ENCODE measurements at regions not wholly inside any gene's neighbourhood (a gene's known extent, or its start where the extent isn't known, plus 50 kb on each side); places are given as distances from the start of the nearest gene placed in this dataset.

DNA sequence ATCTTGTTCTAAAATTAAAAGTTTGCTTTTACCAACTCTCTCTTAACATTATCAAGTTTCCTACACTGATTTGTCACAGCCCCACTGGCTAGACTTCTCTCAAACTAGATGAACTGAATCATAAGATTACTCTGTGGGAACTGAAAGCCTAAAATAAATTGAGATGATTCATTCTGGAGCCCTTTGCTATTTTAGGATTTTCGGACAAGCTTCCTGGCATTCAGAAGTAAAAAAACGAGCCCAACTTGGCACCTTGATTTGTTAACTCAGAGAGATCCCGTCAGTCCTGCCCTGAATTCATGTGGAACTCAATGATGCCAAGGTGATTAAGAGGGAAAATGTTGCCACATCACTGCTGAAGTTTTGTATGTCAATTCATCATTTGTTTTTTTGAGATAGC is 122.0 kb upstream of the NRSN1 start:
- Histone ChIP-seq H3K27me3 (ENCODE audit: control insufficient read depth in 3 of 3, insufficient read depth in 3 of 3, low read length in 2 of 3) (no peaks in the 10 kb centered on the region), H3K4me3 (no peak overlapping the region), H3K36me3 (ENCODE audit: control insufficient read depth in 4 of 4, insufficient read depth in 4 of 4, low read length in 4 of 4) (no peaks in the 10 kb centered on the region), H3K27ac (ENCODE audit: low read depth in 1 of 2, low read length in 1 of 2) (no peak overlapping the region), H3K9ac (ENCODE audit: insufficient read depth in 1 of 2, low read length in 2 of 2) (no peak overlapping the region), H3K4me1 (ENCODE audit: control insufficient read depth in 5 of 5, insufficient read depth in 5 of 5, low read length in 5 of 5) (peaks cover 0 to 2% (median 0%) of the 10 kb centered on the region in 5 donors), H3K9me3 (ENCODE audit: control insufficient read depth in 4 of 4, insufficient read depth in 3 of 4, low read length in 3 of 4) (no peaks in the 10 kb centered on the region)
- ATAC-seq (ENCODE audit: insufficient read depth, low FRiP score) (peak; percentile 66), DNase-seq (no peak)
- WGBS, 2 donors = 29 to 57% methylated on average over 3 of the region's 3 CpGs
- TF ChIP-seq, protein P1, sequence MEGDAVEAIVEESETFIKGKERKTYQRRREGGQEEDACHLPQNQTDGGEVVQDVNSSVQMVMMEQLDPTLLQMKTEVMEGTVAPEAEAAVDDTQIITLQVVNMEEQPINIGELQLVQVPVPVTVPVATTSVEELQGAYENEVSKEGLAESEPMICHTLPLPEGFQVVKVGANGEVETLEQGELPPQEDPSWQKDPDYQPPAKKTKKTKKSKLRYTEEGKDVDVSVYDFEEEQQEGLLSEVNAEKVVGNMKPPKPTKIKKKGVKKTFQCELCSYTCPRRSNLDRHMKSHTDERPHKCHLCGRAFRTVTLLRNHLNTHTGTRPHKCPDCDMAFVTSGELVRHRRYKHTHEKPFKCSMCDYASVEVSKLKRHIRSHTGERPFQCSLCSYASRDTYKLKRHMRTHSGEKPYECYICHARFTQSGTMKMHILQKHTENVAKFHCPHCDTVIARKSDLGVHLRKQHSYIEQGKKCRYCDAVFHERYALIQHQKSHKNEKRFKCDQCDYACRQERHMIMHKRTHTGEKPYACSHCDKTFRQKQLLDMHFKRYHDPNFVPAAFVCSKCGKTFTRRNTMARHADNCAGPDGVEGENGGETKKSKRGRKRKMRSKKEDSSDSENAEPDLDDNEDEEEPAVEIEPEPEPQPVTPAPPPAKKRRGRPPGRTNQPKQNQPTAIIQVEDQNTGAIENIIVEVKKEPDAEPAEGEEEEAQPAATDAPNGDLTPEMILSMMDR (IDR thresholded peaks at IDR 0.05; ENCODE audit: control extremely low read depth, extremely low read depth) = no peak

DNA sequence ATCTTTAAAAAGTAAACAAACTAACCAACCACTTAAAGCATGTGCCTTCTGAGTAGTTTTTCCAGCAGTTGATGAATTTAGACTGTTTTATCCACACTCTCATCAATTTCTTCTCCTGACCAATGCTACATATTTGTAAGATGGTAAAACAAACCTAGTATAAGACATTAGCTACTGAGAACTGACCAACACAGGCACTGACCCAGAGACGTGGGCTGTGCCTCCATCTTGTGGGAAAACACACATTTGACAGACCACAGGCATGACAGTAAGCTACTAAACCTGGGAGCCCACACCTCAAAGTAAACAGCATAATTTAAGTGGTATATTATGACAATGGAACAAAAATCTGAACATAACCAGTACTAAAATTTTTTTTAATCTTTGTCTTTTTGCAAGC is 121.4 kb upstream of the NRSN1 start:
- Histone ChIP-seq H3K27ac (ENCODE audit: low read depth in 1 of 2, low read length in 1 of 2) (no peak overlapping the region), H3K4me1 (ENCODE audit: control insufficient read depth in 5 of 5, insufficient read depth in 5 of 5, low read length in 5 of 5) (peaks cover 0 to 2% (median 0%) of the 10 kb centered on the region in 5 donors), H3K36me3 (ENCODE audit: control insufficient read depth in 4 of 4, insufficient read depth in 4 of 4, low read length in 4 of 4) (no peaks in the 10 kb centered on the region), H3K9me3 (ENCODE audit: control insufficient read depth in 4 of 4, insufficient read depth in 3 of 4, low read length in 3 of 4) (no peaks in the 10 kb centered on the region), H3K27me3 (ENCODE audit: control insufficient read depth in 3 of 3, insufficient read depth in 3 of 3, low read length in 2 of 3) (no peaks in the 10 kb centered on the region), H3K9ac (ENCODE audit: insufficient read depth in 1 of 2, low read length in 2 of 2) (no peak overlapping the region), H3K4me3 (no peak overlapping the region)
- WGBS, 2 donors = 60 to 80% methylated on average over 1 of the region's 1 CpG
- DNase-seq (peak in 1 of 3 donors; percentile 2), ATAC-seq (ENCODE audit: insufficient read depth, low FRiP score) (no peak)
- TF ChIP-seq, protein P1 (IDR thresholded peaks at IDR 0.05; ENCODE audit: control extremely low read depth, extremely low read depth) = no peak

DNA sequence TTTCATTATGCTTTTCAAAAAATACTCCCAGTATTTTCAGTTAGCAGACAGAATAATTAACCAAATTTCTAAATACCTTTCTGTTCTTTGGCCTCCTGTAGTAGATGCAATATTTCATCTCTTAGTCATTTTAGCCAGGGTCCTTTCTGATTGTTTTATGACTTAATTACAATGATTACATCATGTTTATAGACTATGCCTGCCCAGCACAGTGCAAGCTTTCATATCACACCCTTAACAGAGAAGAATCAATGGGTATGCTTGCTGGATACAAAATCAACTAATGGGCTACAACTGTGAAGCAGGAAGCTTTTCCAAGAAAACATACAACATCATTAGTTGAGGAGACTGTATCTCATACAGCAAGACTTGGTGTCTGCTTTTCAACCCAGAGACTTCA is 119.8 kb upstream of the NRSN1 start:
- no peaks in the 10 kb centered on the region for H3K9me3 ChIP-seq (ENCODE audit: control insufficient read depth in 4 of 4, insufficient read depth in 3 of 4, low read length in 3 of 4)
- peaks cover 0 to 2% (median 0%) of the 10 kb centered on the region in 5 donors for H3K4me1 ChIP-seq (ENCODE audit: control insufficient read depth in 5 of 5, insufficient read depth in 5 of 5, low read length in 5 of 5)
- H3K27me3 ChIP-seq (ENCODE audit: control insufficient read depth in 3 of 3, insufficient read depth in 3 of 3, low read length in 2 of 3) = no peaks in the 10 kb centered on the region
- H3K9ac ChIP-seq (ENCODE audit: insufficient read depth in 1 of 2, low read length in 2 of 2) = no peak overlapping the region
- no peaks in the 10 kb centered on the region for H3K36me3 ChIP-seq (ENCODE audit: control insufficient read depth in 4 of 4, insufficient read depth in 4 of 4, low read length in 4 of 4)
- ATAC-seq (ENCODE audit: insufficient read depth, low FRiP score) (no peak), DNase-seq (no peak)
- TF ChIP-seq, protein P1 (IDR thresholded peaks at IDR 0.05; ENCODE audit: control extremely low read depth, extremely low read depth) = no peak
- H3K4me3 ChIP-seq = no peak overlapping the region
- H3K27ac ChIP-seq (ENCODE audit: low read depth in 1 of 2, low read length in 1 of 2) = no peak overlapping the region

DNA sequence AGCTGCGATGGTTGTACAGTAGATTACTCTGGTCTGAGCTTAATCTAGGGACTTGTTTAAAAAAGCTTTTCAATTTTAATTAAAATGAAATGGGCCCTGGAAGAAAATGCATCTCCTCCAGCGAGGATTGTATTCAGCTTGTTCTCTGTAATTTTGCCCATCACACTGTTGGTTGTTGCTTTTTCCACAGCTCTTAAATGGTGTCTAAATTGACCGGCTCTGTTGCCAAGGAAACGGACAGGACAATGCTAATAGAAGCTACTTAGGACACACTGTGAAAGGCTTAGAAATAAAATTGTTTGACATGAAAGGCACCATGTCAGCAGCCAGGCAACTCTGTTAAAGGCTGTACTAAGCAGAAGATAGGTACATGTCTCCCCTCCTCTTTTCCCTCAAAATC is 116.7 kb upstream of the NRSN1 start:
- H3K9ac ChIP-seq (ENCODE audit: insufficient read depth in 1 of 2, low read length in 2 of 2) = no peak overlapping the region
- peak in 2 of 3 donors; percentile 9 to 13 for DNase-seq

More for the DNA sequence above, 116.7 kb upstream of the NRSN1 start:
- H3K4me3 ChIP-seq = no peak overlapping the region
- H3K9me3 ChIP-seq (ENCODE audit: control insufficient read depth in 4 of 4, insufficient read depth in 3 of 4, low read length in 3 of 4) = peaks cover 0 to 2% (median 0%) of the 10 kb centered on the region in 4 donors
- no peaks in the 10 kb centered on the region for H3K27me3 ChIP-seq (ENCODE audit: control insufficient read depth in 3 of 3, insufficient read depth in 3 of 3, low read length in 2 of 3)
- peaks cover 0 to 1% (median 0%) of the 10 kb centered on the region in 5 donors for H3K4me1 ChIP-seq (ENCODE audit: control insufficient read depth in 5 of 5, insufficient read depth in 5 of 5, low read length in 5 of 5)
- TF ChIP-seq, protein P1 (IDR thresholded peaks at IDR 0.05; ENCODE audit: control extremely low read depth, extremely low read depth) = no peak
- H3K36me3 ChIP-seq (ENCODE audit: control insufficient read depth in 4 of 4, insufficient read depth in 4 of 4, low read length in 4 of 4) = no peaks in the 10 kb centered on the region
- no peak for ATAC-seq (ENCODE audit: insufficient read depth, low FRiP score)
- WGBS, 2 donors = 63 to 79% methylated on average over 4 of the region's 4 CpGs
- H3K27ac ChIP-seq (ENCODE audit: low read depth in 1 of 2, low read length in 1 of 2) = no peak overlapping the region

All from lung (tissue), 11 donors.